MM.1S (cell line): ENCODE measurements at regions not wholly inside any gene's neighbourhood (a gene's known extent, or its start where the extent isn't known, plus 50 kb on each side); places are given as distances from the start of the nearest gene placed in this dataset.

Experiments
- DNase-seq: peaks from one replicate; pipeline ENCODE4 v3.0.0-alpha.2; 2015
- H2AFZ ChIP-seq: fragments of 300-600 bp; sonication (generic); 2 replicates; pipeline ENCODE4 v1.6.0; 2016; ENCODE audit warnings: antibody characterized with exemption, low read length
- H3F3A ChIP-seq: fragments of 300-600 bp; sonication (generic); 2 replicates; pipeline ENCODE4 v1.6.1; 2016; ENCODE audit warnings: mild to moderate bottlenecking, antibody characterized with exemption, low read length, moderate library complexity, mixed read lengths; ENCODE audit not compliant: insufficient read depth
- H3K27ac ChIP-seq: fragments of 300-600 bp; sonication (generic); 2 replicates; pipeline ENCODE4 v1.5.1; 2016; ENCODE audit warnings: mild to moderate bottlenecking, low read length
- H3K27me3 ChIP-seq: fragments of 300-600 bp; sonication (generic); replicated peaks from 2 replicates; pipeline ENCODE4 v1.6.0; 2016; ENCODE audit warnings: low read length; ENCODE audit not compliant: insufficient read depth
- H3K36me3 ChIP-seq: fragments of 300-600 bp; sonication (generic); replicated peaks from 2 replicates; pipeline ENCODE4 v1.6.1; 2016; ENCODE audit warnings: mild to moderate bottlenecking, low read length, mixed read lengths; ENCODE audit not compliant: insufficient read depth
- H3K4me1 ChIP-seq: fragments of 300-600 bp; sonication (generic); 2 replicates; pipeline ENCODE4 v1.6.1; 2016; ENCODE audit warnings: low read length, mixed read lengths
- H3K4me2 ChIP-seq: fragments of 300-600 bp; sonication (generic); 2 replicates; pipeline ENCODE4 v1.6.0; 2016; ENCODE audit warnings: low read depth, low read length
- H3K4me3 ChIP-seq: fragments of 300-600 bp; sonication (generic); 2 replicates; pipeline ENCODE4 v1.5.1; 2016; ENCODE audit warnings: low read length, mixed read lengths
- H3K79me2 ChIP-seq: fragments of 300-600 bp; sonication (generic); 2 replicates; pipeline ENCODE4 v1.6.1; 2016; ENCODE audit warnings: mixed run types, low read length, mixed read lengths
- H3K9ac ChIP-seq: fragments of 300-600 bp; sonication (generic); 2 replicates; pipeline ENCODE4 v1.6.1; 2016; ENCODE audit warnings: low read length, mixed read lengths
- H3K9me2 ChIP-seq: fragments of 300-600 bp; sonication (generic); replicated peaks from 2 replicates; pipeline ENCODE4 v1.6.1; 2016; ENCODE audit warnings: mild to moderate bottlenecking, low read length, mixed read lengths; ENCODE audit not compliant: insufficient read depth
- H3K9me3 ChIP-seq: fragments of 300-600 bp; sonication (generic); replicated peaks from 2 replicates; pipeline ENCODE4 v1.6.1; 2016; ENCODE audit warnings: mild to moderate bottlenecking, low read length, mixed read lengths; ENCODE audit not compliant: insufficient read depth
- H4K20me1 ChIP-seq: fragments of 300-600 bp; sonication (generic); 2 replicates; pipeline ENCODE4 v1.6.1; 2016; ENCODE audit warnings: mild to moderate bottlenecking, low read length, moderate library complexity, mixed read lengths; ENCODE audit not compliant: insufficient read depth
- EZH2 ChIP-seq: fragments of 300-600 bp; sonication (generic); optimal IDR thresholded peaks from 2 replicates; pipeline ENCODE3; 2017; ENCODE audit warnings: low read depth, mild to moderate bottlenecking, antibody characterized with exemption, low read length, mixed read lengths
- EZH2phosphoT487 ChIP-seq: fragments of 300-600 bp; sonication (generic); IDR thresholded peaks from 2 replicates; pipeline ENCODE4 v1.6.1; 2018; ENCODE audit warnings: antibody characterized with exemption, low read length
- TF ChIP-seq, protein P1 (sequence below): fragments of 300-600 bp; sonication (generic); IDR thresholded peaks from 2 replicates; pipeline ENCODE4 v1.5.1; 2016; ENCODE audit warnings: antibody characterized with exemption, low read length, mixed read lengths

DNA sequence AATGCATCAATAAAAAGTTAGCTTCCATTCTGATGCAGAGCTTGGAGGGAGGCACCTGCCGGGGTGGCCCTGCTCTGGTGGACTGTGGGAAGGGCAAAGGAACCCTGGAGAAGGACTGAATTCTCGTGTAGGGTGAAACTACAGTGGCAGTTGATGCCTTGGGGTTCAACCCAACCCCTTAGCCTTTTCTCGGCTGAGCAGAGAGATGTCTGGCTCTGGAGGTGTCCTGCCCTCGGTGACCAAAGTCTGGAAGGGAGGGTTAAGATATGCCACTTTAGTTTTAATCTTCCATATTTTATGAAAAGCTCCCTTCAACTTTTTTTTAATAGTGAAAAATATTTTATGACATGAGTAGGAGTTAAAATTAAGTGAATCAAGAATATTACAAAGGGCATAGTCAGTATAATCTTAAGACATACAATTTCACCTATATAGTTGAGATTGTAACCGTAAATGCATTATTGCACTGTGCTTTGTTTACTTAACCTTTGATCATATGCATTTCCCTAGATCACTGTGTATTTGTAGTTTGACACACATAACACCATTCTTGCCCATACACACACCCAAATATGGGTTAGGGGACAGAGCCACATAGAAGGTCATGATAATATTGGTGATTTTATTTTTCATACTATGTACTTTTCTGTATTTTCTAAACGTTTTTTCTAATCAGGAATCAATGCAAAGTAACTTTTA, 179.6 kb downstream of the MCHR2 start:
- H3K4me2 ChIP-seq = no peak overlapping the region
- H2AFZ ChIP-seq = no peak overlapping the region
- no peaks in the 10 kb centered on the region for H3K79me2 ChIP-seq
- no peak for DNase-seq
- no peaks in the 10 kb centered on the region for H3K36me3 ChIP-seq
- no peak overlapping the region for H3K4me3 ChIP-seq
- no peak overlapping the region for H3K27ac ChIP-seq
- no peaks in the 10 kb centered on the region for H3K4me1 ChIP-seq
- H4K20me1 ChIP-seq = no peaks in the 10 kb centered on the region
- no peaks in the 10 kb centered on the region for H3K9me2 ChIP-seq
- no peak overlapping the region for H3K9ac ChIP-seq
- H3F3A ChIP-seq = no peaks in the 10 kb centered on the region
- H3K27me3 ChIP-seq = no peaks in the 10 kb centered on the region
- no peaks in the 10 kb centered on the region for H3K9me3 ChIP-seq
- TF ChIP-seq, protein P1, sequence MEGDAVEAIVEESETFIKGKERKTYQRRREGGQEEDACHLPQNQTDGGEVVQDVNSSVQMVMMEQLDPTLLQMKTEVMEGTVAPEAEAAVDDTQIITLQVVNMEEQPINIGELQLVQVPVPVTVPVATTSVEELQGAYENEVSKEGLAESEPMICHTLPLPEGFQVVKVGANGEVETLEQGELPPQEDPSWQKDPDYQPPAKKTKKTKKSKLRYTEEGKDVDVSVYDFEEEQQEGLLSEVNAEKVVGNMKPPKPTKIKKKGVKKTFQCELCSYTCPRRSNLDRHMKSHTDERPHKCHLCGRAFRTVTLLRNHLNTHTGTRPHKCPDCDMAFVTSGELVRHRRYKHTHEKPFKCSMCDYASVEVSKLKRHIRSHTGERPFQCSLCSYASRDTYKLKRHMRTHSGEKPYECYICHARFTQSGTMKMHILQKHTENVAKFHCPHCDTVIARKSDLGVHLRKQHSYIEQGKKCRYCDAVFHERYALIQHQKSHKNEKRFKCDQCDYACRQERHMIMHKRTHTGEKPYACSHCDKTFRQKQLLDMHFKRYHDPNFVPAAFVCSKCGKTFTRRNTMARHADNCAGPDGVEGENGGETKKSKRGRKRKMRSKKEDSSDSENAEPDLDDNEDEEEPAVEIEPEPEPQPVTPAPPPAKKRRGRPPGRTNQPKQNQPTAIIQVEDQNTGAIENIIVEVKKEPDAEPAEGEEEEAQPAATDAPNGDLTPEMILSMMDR = no peak
- no peak for TF ChIP-seq EZH2phosphoT487
- TF ChIP-seq EZH2 = no peak

DNA sequence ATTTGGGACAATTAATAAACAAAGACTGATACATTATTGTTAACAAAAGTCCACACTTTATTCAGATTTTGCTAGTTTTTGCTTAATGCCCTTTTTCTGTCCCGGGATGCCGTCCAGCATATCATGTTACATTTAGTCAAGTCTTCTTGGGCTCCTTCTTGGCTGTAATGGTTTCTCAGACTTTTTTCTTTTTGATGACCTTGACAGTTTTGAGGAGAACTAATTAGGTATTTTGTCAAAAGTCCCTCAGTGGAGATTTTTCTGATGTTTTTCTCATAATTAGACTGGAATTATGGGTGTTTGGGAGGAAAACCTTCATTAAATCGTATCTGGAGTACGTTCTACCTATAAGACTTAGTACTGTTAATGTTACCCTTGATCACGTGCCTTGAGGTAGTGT, 177.2 kb downstream of the MCHR2 start:
- H2AFZ ChIP-seq = no peak overlapping the region
- TF ChIP-seq EZH2phosphoT487 = no peak
- no peak for TF ChIP-seq EZH2
- TF ChIP-seq, protein P1 = no peak

DNA sequence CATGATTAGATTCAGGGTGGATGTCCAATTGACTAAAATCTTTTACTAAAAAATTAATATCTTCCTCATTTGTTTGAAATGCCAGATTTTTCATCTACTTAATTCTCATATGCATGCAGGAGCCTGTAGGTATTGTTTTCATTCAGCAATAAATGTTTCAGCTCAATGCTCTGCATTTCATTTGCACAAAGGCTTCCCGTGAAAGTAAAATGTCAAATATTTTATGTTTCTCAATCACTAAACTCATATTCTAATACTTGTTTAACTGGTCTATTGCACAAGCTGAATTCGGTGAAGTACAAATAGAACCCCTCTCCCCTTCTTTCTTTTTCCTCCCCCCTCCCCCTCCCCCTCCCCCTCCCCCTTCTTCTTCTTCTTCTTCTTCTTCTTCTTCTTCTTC, 175.9 kb downstream of the MCHR2 start:
- H3K27ac ChIP-seq = no peak overlapping the region
- H3K4me1 ChIP-seq = no peaks in the 10 kb centered on the region
- H3K9me3 ChIP-seq = no peaks in the 10 kb centered on the region
- H3K9ac ChIP-seq = no peak overlapping the region
- no peaks in the 10 kb centered on the region for H3K36me3 ChIP-seq
- no peaks in the 10 kb centered on the region for H3K27me3 ChIP-seq
- H4K20me1 ChIP-seq = no peaks in the 10 kb centered on the region
- no peak for TF ChIP-seq EZH2phosphoT487
- no peak overlapping the region for H2AFZ ChIP-seq
- H3K4me3 ChIP-seq = no peak overlapping the region
- H3K79me2 ChIP-seq = no peaks in the 10 kb centered on the region
- no peak overlapping the region for H3K4me2 ChIP-seq
- H3F3A ChIP-seq = no peaks in the 10 kb centered on the region
- no peak for DNase-seq
- no peaks in the 10 kb centered on the region for H3K9me2 ChIP-seq

More for the DNA sequence above, 177.2 kb downstream of the MCHR2 start:
- no peak overlapping the region for H3K9ac ChIP-seq
- H3K4me3 ChIP-seq = no peak overlapping the region
- H3K79me2 ChIP-seq = no peaks in the 10 kb centered on the region
- H3K9me3 ChIP-seq = no peaks in the 10 kb centered on the region
- no peak overlapping the region for H3K4me2 ChIP-seq
- H3K36me3 ChIP-seq = no peaks in the 10 kb centered on the region
- no peaks in the 10 kb centered on the region for H4K20me1 ChIP-seq
- H3K9me2 ChIP-seq = no peaks in the 10 kb centered on the region
- no peaks in the 10 kb centered on the region for H3K27me3 ChIP-seq
- no peaks in the 10 kb centered on the region for H3K4me1 ChIP-seq
- no peaks in the 10 kb centered on the region for H3F3A ChIP-seq
- H3K27ac ChIP-seq = no peak overlapping the region
- no peak for DNase-seq

DNA sequence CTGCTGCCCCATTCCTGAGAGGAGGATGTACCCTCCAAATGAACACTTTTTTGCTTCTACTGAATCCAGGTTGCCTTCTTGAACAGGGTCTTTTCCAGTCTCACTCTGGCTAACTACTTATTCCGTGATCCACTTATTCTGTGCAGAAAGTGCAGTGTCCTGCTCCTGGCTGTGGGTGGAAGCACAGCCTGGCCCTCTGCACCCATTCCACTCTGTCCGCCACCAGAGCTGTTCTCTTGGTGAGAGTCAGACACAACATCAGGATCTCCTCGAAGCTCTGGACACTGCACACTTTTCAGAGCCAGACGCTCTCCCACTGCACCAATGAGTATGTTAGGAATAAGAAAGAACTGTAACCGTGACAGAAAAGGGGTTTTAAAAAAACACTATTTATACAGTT, 174.2 kb downstream of the MCHR2 start:
- no peaks in the 10 kb centered on the region for H3K4me1 ChIP-seq
- H3K36me3 ChIP-seq = no peaks in the 10 kb centered on the region
- H3K79me2 ChIP-seq = no peaks in the 10 kb centered on the region
- no peaks in the 10 kb centered on the region for H3K27me3 ChIP-seq
- H3F3A ChIP-seq = no peaks in the 10 kb centered on the region
- H3K27ac ChIP-seq = no peak overlapping the region
- TF ChIP-seq EZH2phosphoT487 (no peak), EZH2 (no peak)
- TF ChIP-seq, protein P1 = no peak
- H3K9ac ChIP-seq = no peak overlapping the region
- H3K9me3 ChIP-seq = no peaks in the 10 kb centered on the region
- H4K20me1 ChIP-seq = no peaks in the 10 kb centered on the region
- no peak overlapping the region for H2AFZ ChIP-seq
- H3K4me3 ChIP-seq = no peak overlapping the region
- no peak overlapping the region for H3K4me2 ChIP-seq
- no peak for DNase-seq
- no peaks in the 10 kb centered on the region for H3K9me2 ChIP-seq
